ENCODE measurements at regions not wholly inside any gene's neighbourhood (a gene's known extent, or its start where the extent isn't known, plus 50 kb on each side); places are given as distances from the start of the nearest gene placed in this dataset.

DNA sequence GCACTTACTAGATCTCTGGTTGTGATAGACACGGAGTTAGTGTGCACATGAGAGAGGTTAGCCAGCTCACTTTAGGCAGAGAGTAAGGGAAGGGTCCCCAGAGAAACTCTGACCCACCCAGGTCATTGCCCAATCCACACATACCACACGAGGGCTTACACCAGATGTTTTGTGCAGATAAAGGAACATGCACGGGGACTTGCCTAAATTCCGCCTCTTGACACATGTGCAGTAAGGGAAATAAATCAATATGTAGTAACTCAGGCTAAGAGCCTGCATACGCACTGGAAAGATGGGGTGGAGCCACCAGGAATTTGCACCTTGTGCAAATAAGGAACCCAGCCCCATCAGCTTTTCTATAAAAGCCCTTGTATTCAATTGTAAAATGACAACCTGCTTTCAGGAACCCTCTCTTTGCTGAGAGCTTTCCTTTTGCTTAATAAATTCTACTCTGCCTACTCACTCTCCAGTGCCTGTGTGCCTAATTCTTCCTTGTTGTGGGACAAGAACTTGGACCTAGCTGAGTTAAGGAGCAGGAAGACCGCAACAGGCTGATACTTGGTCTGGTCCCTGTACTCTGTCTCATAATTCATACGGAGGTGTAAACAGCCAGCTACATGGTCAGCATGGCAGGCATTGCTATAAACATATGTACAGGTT lies 120.2 kb downstream of the EMP1 start:
- intact Hi-C loops (cut with micrococcal nuclease): no loop called here
- no peak for TF ChIP-seq FOSL1 (IDR thresholded peaks at IDR 0.05; ENCODE audit: low read depth)
- TF ChIP-seq ELF1 (IDR thresholded peaks at IDR 0.05; ENCODE audit: borderline replicate concordance, low read depth): no peak
- no peak for TF ChIP-seq SIN3A (IDR thresholded peaks at IDR 0.05; ENCODE audit: low read depth)
- TF ChIP-seq, protein P1, sequence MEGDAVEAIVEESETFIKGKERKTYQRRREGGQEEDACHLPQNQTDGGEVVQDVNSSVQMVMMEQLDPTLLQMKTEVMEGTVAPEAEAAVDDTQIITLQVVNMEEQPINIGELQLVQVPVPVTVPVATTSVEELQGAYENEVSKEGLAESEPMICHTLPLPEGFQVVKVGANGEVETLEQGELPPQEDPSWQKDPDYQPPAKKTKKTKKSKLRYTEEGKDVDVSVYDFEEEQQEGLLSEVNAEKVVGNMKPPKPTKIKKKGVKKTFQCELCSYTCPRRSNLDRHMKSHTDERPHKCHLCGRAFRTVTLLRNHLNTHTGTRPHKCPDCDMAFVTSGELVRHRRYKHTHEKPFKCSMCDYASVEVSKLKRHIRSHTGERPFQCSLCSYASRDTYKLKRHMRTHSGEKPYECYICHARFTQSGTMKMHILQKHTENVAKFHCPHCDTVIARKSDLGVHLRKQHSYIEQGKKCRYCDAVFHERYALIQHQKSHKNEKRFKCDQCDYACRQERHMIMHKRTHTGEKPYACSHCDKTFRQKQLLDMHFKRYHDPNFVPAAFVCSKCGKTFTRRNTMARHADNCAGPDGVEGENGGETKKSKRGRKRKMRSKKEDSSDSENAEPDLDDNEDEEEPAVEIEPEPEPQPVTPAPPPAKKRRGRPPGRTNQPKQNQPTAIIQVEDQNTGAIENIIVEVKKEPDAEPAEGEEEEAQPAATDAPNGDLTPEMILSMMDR (IDR thresholded peaks at IDR 0.05 in 2 of 3, conservative IDR thresholded peaks at IDR 0.05 in 1 of 3; ENCODE audit: borderline replicate concordance in 1 of 3, insufficient read depth in 1 of 3, low read depth in 2 of 3, low read length in 2 of 3): no peak
- TF ChIP-seq CEBPB (IDR thresholded peaks at IDR 0.05; ENCODE audit: low read depth): no peak
- TF ChIP-seq, protein P2, sequence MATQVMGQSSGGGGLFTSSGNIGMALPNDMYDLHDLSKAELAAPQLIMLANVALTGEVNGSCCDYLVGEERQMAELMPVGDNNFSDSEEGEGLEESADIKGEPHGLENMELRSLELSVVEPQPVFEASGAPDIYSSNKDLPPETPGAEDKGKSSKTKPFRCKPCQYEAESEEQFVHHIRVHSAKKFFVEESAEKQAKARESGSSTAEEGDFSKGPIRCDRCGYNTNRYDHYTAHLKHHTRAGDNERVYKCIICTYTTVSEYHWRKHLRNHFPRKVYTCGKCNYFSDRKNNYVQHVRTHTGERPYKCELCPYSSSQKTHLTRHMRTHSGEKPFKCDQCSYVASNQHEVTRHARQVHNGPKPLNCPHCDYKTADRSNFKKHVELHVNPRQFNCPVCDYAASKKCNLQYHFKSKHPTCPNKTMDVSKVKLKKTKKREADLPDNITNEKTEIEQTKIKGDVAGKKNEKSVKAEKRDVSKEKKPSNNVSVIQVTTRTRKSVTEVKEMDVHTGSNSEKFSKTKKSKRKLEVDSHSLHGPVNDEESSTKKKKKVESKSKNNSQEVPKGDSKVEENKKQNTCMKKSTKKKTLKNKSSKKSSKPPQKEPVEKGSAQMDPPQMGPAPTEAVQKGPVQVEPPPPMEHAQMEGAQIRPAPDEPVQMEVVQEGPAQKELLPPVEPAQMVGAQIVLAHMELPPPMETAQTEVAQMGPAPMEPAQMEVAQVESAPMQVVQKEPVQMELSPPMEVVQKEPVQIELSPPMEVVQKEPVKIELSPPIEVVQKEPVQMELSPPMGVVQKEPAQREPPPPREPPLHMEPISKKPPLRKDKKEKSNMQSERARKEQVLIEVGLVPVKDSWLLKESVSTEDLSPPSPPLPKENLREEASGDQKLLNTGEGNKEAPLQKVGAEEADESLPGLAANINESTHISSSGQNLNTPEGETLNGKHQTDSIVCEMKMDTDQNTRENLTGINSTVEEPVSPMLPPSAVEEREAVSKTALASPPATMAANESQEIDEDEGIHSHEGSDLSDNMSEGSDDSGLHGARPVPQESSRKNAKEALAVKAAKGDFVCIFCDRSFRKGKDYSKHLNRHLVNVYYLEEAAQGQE (IDR thresholded peaks at IDR 0.05; ENCODE audit: low read depth): no peak
- TF ChIP-seq ZNF274 (IDR thresholded peaks at IDR 0.05; ENCODE audit: low read depth, low read length): no peak
- TF ChIP-seq EGR1 (IDR thresholded peaks at IDR 0.05; ENCODE audit: low read depth): no peak
- no peak for TF ChIP-seq EZH2 (IDR thresholded peaks at IDR 0.05)
- TF ChIP-seq, protein P3, sequence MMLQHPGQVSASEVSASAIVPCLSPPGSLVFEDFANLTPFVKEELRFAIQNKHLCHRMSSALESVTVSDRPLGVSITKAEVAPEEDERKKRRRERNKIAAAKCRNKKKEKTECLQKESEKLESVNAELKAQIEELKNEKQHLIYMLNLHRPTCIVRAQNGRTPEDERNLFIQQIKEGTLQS (IDR thresholded peaks at IDR 0.05): no peak
- no peak for TF ChIP-seq CBX3 (IDR thresholded peaks at IDR 0.05; ENCODE audit: low read depth)
- TF ChIP-seq YY1 (IDR thresholded peaks at IDR 0.05; ENCODE audit: extremely low read depth, insufficient replicate concordance, low read depth, low read length): no peak
- TF ChIP-seq POLR2AphosphoS5 (IDR thresholded peaks at IDR 0.05; ENCODE audit: low read depth, low read length): no peak
- TF ChIP-seq ZFX (IDR thresholded peaks at IDR 0.05): no peak
- TF ChIP-seq SRF (IDR thresholded peaks at IDR 0.05; ENCODE audit: low read depth): no peak
- no peak for TF ChIP-seq EZH2phosphoT487 (IDR thresholded peaks at IDR 0.05; ENCODE audit: borderline replicate concordance)
- no peak for TF ChIP-seq SP1 (IDR thresholded peaks at IDR 0.05; ENCODE audit: low read depth)
- Histone ChIP-seq H3K9me3 (ENCODE audit: control insufficient read depth in 1 of 2, insufficient read depth in 1 of 2, low read depth in 1 of 2, low read length in 2 of 2) (peaks cover 0 to 3% of the 10 kb centered on the region in 2 experiments; a peak in 2 of 4 replicates), H4K20me1 (ENCODE audit: insufficient read depth) (no peaks in the 10 kb centered on the region), H3K36me3 (ENCODE audit: control insufficient read depth in 1 of 2, insufficient read depth in 2 of 2, low read length in 2 of 2) (no peaks in the 10 kb centered on the region), H3K9me2 (ENCODE audit: insufficient read depth) (no peaks in the 10 kb centered on the region), H3K79me2 (ENCODE audit: insufficient read depth, low read length) (no peaks in the 10 kb centered on the region), H3K4me1 (ENCODE audit: control insufficient read depth in 1 of 2, insufficient read depth in 2 of 2, low read length in 2 of 2) (no peaks in the 10 kb centered on the region), H3K4me2 (ENCODE audit: low read length) (no peak overlapping the region), H2AFZ (ENCODE audit: low read depth, low read length, poor library complexity, severe bottlenecking) (no peak overlapping the region), H3K9ac (ENCODE audit: low read length) (no peak overlapping the region), H3K4me3 (replicated peaks in 1 of 2; ENCODE audit: low read depth in 1 of 2, low read length in 2 of 2) (no peak overlapping the region), H3K27ac (ENCODE audit: low read depth, low read length) (no peak overlapping the region), H3K27me3 (ENCODE audit: insufficient read depth, low read length) (no peaks in the 10 kb centered on the region)
- POLR2A ChIA-PET: interaction anchor here (0.5 kb wide), 1 partner anchor 665 kb away, joined by 3 read pairs; no protein-coding TSS in a partner anchor
- RAD21 ChIA-PET (ENCODE audit: low non-redundant PET in 1 of 2, low total read pairs in 2 of 2, uncharacterized antibody in 2 of 2, unreplicated experiment in 2 of 2): no interaction called here
- BruUV-seq (replicated peaks): no TSS peak
- ATAC-seq: no peak
- DNase-seq (ENCODE audit: low read depth, low spot score): no peak
- CTCF ChIA-PET: no interaction called here

All from HCT116 (cell line).